HG02610 (cell line): ENCODE measurements at regions not wholly inside any gene's neighbourhood (a gene's known extent, or its start where the extent isn't known, plus 50 kb on each side); places are given as distances from the start of the nearest gene placed in this dataset.
"Not testable (repeated sequence)": the region's sequence is repeated elsewhere in the genome, so short reads cannot be mapped to it uniquely, and the experiment has no call there.

Experiments
- ATAC-seq: cut with Tn5 transposase; IDR thresholded peaks from one replicate; pipeline ENCODE4 v1.9.1; 2021; ENCODE audit warnings: mild to moderate bottlenecking, moderate library complexity; ENCODE audit not compliant: unreplicated experiment

DNA sequence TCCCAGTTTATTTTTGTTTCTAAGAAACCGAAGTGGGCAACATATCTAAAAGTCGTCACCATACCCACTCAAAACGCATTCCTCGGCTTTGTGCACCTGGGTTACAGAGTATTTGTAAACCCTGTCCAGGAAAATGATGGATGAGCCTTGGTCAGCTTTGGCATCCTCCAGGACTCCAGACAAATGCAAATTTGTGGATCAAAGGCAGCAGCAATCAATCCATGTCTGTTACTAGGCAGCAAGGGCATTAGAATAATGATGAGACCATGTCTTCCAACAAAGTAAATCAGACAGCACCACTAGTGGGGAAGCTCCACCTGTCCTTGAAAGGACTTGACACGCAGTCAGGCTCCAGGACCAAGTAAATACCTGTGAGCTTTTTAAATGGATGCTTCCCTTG lies 672.6 kb upstream of the GYPC start:
- no peak for ATAC-seq

DNA sequence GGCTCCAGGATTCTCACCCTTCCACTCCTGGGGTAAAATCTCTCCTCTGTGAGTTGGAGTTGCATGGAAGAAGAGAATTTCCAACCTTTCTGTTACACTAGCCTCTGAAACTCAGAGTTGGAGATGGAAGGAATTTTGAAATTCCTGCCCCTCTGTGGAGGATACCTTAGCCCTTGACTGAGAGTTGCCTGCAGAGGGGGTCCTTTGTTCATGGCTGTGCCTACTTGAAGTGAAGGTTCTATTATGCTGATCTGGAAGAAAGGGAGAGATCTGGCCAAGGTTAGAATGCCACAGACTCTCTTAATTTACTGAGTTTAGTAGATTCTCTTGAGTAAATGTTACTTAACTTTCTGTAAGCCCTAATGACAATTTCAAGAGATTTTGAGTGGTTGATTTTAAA lies 626.6 kb upstream of the GYPC start:
- ATAC-seq = no peak

DNA sequence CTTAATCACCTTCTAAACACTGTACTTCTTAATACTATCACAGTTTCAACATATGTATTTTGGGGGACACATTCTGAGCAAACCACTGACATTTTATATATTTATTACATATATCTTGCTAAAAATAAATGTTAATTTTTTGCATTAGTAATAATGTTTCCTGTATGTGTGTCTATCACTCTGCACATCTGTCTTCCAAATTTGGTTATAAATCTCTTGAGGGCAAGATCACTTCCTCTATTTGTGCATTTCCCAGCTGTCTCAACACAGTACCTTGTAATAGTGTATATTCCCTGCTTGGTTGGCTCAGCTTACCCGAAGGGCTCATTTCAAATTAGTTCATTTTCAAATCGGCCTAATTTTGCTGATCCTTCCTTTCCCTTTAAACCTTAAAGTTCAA lies 617.1 kb upstream of the GYPC start:
- no peak for ATAC-seq

DNA sequence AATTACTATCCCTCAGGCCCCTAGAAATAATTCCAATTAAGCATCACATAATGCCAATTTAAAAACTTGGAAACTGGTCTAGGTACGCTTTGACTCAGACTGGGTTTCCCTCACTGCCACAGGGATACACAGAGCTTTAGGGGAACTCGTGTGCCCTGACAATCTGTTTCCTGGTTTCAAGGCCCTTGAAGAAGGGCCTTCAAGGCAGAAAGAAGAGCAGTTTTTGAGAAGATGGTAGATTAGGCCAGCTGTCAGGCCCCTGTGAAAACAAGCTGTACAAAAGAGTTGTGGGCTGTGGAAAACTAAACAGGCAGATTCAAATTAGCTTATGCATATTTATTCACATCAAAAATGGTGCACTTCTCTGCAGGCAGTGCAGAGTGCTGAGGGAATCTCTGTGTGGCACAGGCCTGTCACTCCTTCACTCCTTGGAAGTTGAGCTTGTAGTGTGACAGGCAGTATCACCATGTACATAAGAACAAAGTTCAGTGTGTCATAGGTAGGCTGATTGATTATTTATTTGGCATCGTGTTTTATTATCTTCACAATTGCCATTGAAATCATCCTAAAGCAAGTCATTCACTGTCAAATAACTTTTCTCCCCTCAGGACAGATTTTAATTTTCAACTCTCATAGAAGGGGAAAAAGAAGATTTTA lies 614.4 kb upstream of the GYPC start:
- ATAC-seq = no peak

DNA sequence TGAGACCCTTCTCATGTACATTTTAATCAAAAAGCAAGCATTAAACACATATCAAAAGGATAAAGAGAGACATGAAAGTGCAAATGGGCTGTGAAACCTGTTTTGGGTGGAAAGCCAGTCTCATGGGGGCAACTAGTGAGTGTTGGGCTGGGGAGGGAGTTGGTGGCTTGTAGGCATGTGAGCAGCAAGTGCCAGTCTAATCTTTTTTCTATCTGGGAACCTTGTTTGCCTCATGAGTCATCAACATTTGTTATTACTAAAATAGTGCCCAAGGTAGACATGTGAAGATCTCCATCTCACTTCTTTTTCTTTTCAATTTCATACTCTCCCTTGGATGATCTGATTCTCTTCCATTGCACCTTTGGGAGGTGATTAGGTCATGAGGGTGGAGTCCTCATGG lies 613.9 kb upstream of the GYPC start:
- no peak for ATAC-seq

DNA sequence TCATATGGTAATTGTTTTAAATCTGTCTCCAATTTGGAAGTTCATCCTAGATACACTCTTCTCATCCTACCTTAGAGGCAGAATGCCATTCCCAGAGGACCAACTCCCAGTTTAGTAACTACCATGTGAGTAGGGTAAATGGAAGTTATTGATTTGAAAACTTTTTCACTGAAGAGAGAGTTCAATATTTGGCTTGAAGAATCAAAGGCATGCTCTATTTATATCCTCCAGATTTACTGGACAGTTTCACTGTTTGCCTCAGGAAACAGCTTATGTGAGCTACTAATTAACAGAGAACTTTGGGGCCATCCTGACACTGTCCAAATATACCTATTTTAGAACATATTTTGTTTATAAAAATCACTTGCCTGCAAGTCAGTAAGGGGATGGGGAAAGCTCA lies 607.2 kb upstream of the GYPC start:
- ATAC-seq = no peak

DNA sequence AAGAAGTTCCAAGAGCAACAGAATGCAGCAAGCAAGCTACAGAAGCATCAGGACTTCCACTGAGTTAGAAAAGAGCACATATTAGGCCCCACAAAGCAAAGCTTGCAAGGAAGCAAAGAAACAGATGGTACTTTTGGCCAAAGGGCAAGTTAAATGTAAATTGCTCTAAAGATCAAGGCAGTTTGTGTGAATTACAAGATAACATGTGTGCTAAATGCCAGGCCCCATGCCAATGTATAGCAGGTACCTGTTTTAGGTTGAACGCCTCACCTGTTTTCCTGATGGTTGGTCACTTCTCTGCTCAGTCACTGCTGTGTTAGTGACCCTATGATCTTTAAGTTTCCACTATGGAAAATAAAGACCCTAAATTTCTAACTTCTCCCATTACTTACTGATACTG lies 606.5 kb upstream of the GYPC start:
- ATAC-seq = no peak

DNA sequence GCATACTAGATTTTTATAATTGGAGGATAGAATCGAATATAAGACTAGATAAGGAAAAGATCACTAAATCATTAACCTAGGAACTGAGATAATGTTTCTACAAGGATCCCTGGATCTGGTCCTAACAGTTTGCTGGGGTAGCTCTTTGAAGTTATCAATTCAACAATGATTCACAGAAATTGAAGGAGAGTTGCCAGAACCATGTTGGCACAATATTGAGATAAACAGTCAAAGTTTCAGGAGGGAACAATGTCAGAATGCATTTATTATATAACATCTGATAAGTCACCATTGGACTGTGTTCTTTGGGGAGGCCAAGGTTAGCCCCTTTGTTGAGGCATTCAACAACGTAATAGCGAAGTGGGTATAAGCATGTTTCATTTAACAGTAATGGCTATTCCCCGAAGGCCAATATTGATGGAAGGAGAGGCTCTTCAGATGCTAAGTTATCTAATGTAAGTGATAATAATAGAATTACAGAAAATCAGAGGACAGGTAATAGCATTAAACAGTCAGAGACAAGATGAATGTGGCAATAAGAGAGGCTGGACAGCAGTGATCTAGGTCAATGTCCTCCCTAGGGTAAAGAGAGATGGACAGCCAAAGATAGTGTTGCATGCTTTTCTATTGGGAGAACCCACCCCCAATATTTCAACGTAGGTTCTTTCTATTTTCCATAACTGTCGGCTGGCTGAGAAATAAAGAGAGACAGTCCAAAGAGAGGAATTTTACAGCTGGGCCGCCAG lies 604.8 kb upstream of the GYPC start:
- no peak for ATAC-seq

DNA sequence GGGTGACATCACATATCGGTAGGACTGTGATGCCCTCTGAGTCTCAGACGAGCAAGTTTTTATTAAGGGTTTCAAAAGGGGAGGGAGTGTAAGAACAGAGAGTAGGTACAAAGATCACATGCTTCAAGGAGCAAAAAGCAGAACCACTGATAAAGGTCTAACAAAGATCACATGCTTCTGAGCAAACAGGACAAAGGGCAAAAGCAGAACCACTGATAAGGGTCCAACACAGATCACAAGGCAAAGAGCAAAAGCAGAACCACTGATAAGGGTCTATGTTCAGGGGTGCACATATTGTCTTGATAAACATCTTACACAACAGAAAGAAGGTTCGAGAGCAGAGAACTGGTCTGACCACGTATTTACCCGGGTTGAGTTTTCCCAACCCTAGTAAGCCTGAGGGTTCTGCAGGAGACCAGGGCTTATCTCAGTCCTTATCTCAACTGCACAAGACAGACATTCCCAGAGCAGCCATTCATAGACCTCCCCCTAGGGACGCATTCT lies 604.2 kb upstream of the GYPC start:
- ATAC-seq = not testable (repeated sequence)

DNA sequence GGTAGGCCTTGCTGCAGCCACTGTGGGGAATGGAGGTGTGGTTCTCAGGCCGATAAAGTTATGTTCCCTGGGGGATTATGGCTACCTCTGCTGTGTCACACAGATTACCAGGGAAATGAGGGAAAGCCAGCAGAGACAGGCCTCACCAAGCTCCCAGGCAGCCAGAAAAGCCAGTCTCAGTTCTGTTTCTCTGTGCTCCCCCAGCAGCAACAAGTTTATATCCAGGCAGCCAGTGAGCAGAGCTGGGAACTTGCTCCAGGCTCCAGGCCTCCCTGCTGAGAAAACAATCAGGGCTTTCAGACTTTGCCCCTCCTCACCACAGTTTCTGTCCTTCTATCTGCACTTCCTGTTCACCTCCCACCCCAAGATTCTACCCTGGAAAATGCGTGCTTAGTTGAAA lies 596.6 kb upstream of the GYPC start:
- ATAC-seq = no peak

DNA sequence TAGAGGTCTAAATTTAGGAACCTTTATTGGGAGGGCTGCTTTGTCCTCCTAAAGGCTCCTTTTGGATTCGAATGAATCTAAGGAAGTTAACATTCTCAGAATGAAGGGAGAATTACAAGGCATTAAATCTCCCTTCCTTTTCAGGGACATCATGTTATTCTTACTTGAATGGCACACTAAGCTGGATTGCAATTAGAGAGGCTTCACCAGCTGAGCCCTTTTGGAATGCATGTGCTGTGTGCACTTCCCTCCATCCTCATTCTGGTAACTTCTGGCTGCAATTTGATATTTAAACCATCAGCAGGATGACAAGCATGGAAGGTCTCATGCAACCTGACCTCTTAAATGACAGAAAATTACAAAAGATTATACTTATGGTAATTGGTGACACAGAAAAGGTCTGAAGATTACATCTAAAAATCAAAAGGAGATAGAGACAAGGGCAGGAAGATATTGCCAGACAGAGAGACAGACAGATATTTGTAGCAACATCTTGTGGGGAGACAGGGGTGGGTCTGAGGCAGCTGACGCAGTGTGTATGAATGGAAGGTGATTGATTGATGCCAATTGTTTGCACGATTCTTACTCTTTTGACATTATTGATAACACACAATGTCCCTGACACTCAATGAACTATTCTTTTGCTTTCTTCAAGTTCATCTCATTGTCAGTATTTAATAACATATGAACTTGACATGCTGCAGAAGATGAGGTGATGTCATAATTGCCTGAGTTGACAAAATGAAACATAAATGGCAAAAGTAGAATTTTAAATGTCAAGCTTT lies 570.8 kb upstream of the GYPC start:
- ATAC-seq = no peak

DNA sequence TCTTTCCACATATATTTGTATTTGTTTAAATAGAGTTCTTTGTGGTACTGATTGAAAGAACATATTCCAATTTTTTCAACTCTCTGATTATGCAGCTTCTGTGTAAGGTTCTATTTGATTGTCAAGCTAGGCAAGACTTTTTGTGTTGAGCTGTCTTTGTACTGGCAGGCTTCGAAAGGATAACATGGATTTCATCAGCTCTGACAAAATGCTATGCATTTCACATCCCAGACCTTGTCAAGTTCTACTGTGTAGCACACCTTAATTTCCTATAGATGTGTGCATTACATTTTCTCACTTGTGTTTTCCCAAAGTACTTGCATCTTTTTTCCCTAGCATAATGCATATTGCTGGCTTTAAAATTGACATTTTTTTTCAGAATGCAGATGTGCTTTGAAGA lies 555.0 kb upstream of the GYPC start:
- ATAC-seq = no peak

DNA sequence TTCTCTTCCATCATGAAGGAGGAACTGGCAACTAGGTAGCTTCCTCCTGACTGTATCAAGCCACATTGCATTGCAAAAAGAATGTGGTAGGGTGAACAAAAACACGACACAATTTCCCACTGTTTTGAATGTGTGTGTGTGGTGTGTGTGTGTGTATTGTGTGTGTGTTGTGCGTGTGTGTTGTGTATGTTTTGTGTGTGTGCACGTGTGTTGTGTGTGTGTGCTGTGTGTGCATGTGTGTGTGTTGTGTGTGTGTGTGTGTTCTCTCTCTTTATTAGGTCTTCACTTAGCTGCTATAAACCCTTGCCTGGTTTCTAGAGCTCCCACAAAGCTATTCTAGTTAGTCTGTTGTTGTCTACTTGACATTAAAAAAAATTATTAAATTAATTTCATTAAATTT lies 550.0 kb upstream of the GYPC start:
- ATAC-seq = no peak

DNA sequence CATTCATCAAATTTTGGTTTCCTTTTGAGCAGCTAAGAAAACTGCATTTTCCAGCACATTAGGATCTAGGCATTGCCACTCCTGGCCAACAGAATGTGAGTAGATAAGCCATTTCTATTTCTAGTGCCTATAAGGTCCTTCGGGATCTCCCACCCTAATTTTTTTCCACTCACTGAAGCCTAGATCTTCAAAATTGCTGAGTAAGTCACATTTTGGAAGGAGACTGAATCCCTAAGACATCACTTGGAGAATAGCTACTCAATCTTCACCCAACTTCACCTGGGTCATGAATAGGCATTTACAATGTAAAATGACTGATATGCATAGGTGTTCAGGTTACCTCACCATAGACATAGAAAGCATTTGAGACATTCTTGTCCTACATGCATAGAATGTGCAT lies 548.1 kb upstream of the GYPC start:
- ATAC-seq = no peak

DNA sequence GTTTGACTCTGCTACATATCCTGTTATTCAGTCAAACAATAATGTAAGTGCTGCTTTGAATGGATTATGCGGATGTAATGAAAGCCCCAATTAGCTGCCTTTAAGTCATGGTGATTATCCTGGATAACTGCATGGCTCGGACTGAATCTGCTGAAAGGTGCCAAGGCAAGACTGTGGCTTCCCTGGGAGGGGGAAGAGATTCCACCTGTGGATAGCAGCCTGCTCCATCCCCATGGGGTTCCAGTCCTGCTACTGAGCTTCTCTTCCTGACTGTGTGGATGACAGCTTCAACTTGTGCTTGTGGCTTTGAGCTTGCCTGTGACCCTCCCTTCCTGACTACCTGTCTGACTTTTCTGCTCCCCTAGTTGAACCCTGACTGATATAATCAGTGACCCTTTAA lies 540.0 kb upstream of the GYPC start:
- ATAC-seq = no peak

DNA sequence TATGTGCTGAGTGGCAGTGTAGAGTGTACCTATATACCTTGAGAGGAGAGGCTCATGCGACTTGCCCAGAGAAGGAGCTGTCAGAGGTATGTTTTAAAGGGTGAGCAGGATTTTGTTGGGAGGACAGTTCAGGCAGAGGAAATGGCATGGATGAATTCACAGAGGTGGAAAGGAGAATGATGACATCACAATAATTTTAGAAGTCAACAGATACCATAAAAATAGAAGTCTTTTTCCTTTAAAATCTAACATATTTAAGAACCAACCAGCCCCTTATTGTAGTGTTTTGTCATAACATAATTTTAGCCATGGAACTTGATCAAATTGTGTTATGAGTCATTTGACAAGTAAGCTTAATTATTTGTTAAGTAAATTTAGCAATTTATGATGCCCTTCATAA lies 538.1 kb upstream of the GYPC start:
- no peak for ATAC-seq

DNA sequence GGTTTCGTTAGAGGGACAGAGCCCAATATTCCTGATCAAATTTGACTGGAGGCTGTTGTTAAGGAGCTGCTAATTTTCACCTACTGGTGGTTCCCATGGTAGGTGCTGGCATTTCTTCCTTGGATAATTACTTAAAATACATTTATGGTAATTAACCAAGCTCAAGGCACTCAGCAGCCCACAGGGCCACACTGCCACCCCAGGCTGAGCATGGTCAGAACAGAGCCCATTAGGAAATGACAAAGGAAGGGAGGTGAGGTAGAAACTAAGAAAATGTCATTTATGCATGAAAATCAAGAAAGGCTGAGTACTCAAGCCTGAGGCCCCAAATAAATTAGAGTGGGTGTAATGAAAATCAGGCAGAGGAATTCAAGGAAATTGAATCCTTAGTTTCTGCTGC lies 510.2 kb upstream of the GYPC start:
- ATAC-seq = no peak

DNA sequence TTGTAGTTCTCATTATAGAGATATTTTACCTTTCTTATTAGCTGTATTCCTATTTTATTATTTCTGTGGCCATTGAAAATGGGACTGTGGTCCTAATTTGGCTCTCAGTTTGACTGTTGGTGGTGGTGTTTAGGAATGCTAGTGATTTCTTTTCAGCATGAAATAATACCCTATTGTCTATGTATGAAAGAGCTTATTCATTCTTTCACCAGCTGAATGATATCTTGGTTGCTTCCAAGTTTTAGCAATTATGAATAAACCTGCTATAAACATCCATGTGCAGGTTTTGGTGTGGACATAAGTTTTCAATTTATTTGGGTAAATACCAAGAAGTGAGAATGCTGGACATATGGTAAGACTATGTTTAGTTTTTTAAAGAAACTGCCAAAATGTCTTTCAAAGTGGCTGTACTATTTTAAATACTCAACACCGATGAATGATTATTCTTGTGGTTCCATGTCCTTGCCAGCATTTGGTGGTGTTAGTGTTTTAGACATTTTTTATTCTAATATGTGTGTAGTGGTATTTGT lies 501.6 kb upstream of the GYPC start:
- ATAC-seq = no peak

DNA sequence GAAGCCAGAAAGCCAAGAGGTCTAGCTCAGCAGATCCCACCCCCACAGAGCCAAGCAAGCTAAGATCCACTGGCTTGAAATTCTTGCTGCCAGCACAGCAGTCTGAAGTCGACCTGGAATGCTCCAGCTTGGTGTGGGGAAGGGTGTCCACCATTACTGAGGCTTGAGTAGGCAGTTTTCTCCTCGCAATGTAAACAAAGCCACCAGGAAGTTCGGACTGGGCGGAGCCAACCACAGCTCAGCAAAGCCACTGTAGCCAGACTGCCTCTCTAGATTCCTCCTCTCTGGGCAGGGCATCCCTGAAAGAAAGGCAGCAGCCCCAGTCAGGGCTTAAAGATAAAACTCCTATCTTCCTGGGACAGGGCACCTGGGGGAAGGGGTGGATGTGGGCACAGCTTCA lies 495.0 kb upstream of the GYPC start:
- ATAC-seq = not testable (repeated sequence)

DNA sequence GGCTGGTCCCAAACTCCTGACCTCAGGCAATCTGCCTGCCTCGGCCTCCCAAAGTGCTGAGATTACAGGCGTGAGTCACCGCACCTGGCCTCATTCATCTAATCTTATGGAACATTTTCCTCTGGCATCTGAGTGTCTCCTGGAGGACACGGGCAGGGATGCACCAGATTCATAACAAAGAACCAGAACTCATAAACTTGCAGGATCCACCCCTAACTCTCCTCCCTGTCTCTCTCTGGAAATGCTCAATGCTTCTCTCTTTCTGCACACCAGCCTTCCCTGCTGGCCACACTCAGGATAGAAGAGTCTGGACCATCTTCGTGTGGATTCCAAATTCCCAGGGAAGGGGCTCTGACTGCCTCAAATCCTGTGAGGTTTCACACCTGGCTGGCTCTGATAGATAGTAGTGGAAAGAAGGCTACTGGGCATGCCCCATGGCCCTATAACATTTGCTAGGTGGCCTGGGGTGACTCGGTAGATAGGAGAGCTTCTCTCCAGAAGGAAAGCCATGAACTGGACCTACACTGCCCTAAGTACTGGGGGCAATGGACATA lies 483.2 kb upstream of the GYPC start:
- no peak for ATAC-seq

DNA sequence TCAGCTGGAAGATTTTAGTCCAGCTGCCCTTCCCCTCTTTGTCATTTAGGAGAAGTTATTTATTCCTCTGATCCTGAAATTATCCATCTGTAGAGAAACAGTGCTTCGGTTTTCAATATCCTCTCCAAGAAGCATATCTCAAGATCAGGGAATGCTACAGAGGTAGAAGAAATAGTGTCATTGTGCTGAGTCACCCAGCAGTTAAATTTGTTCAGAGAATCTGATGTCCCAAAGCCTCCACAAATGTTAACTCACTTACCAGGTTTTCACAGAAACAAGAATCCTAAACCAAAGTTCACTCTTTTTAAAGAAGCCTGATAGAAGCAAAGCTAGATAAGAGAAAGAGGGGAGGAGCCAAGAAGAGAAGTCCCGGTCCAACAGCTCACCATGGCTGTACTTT lies 480.7 kb upstream of the GYPC start:
- ATAC-seq = no peak
